ENCODE measurements at regions not wholly inside any gene's neighbourhood (a gene's known extent, or its start where the extent isn't known, plus 50 kb on each side); places are given as distances from the start of the nearest gene placed in this dataset.

DNA sequence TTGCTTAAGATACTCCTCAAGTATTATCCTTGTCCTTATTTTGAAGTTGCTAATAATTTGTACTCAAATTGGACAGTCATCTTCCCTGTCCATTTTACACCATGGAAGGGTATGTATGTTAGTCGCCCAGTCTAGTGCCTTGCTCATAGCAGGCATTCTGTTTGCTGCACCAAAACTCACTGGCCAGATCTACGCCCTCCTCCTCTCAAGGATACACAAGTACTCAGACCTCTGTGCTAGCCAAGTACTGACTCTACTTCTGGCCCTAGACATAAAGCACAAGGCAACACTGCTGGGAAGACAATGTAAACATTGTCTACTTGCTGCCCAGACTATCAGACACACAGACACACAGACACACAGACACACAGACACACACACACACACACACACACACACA lies 57.7 kb downstream of the DNAAF9 start:
- TF ChIP-seq POLR2A (IDR thresholded peaks at IDR 0.05) (no peak), CTCF (IDR thresholded peaks at IDR 0.05) (no peak)

Measured in Peyer's patch (tissue), 4 donors.